Fibroblast of lung (primary cell): ENCODE measurements at regions not wholly inside any gene's neighbourhood (a gene's known extent, or its start where the extent isn't known, plus 50 kb on each side); places are given as distances from the start of the nearest gene placed in this dataset.

Experiments
- DNase-seq, 2 donors: peaks; one replicate each; pipeline versions ENCODE4 v3.0.0 to v3.0.0-alpha.2; 2010; ENCODE audit warnings: low read depth in 2 of 2
- H2AFZ ChIP-seq: 2 replicates; pipeline ENCODE4 v1.5.1; 2012; ENCODE audit warnings: low read length, control low read depth, inconsistent platforms
- H3K27ac ChIP-seq: 2 replicates; pipeline ENCODE4 v1.5.1; 2011; ENCODE audit warnings: low read length, control low read depth; ENCODE audit not compliant: insufficient read depth
- H3K27me3 ChIP-seq: 2 replicates; pipeline ENCODE4 v1.5.1; 2011; ENCODE audit warnings: mild to moderate bottlenecking, low read length; ENCODE audit not compliant: control insufficient read depth, insufficient read depth
- H3K36me3 ChIP-seq: 2 replicates; pipeline ENCODE4 v1.5.1; 2011; ENCODE audit warnings: low read length; ENCODE audit not compliant: control insufficient read depth, insufficient read depth
- H3K4me1 ChIP-seq: 2 replicates; pipeline ENCODE4 v1.5.1; 2011; ENCODE audit warnings: low read length; ENCODE audit not compliant: control insufficient read depth, insufficient read depth; ENCODE audit errors: extremely low read depth
- H3K4me2 ChIP-seq: 2 replicates; pipeline ENCODE4 v1.5.1; 2011; ENCODE audit warnings: low read length, control low read depth; ENCODE audit not compliant: insufficient read depth; ENCODE audit errors: extremely low read depth
- H3K4me3 ChIP-seq, 4 experiments: fragments of 200-600 bp in 1 of 4; sonication (generic) in 1 of 4; replicated peaks in 1 of 4; 2 replicates each; pipeline ENCODE4 v1.5.1; 2011 to 2016; ENCODE audit warnings: low read length in 4 of 4, low read depth in 3 of 4, mild to moderate bottlenecking in 3 of 4, control low read depth in 2 of 4, inconsistent platforms in 1 of 4, mixed read lengths in 1 of 4; ENCODE audit not compliant: insufficient read depth in 1 of 4; ENCODE audit errors: control extremely low read depth in 1 of 4
- H3K79me2 ChIP-seq: 2 replicates; pipeline ENCODE4 v1.5.1; 2012; ENCODE audit warnings: mild to moderate bottlenecking, low read length, inconsistent platforms; ENCODE audit not compliant: control insufficient read depth, insufficient read depth
- H3K9ac ChIP-seq: 2 replicates; pipeline ENCODE4 v1.5.1; 2011; ENCODE audit warnings: mild to moderate bottlenecking, low read length, control low read depth; ENCODE audit not compliant: insufficient read depth
- H3K9me3 ChIP-seq: 2 replicates; pipeline ENCODE4 v1.5.1; 2012; ENCODE audit warnings: low read depth, low read length; ENCODE audit not compliant: control insufficient read depth, insufficient read depth
- H4K20me1 ChIP-seq: 2 replicates; pipeline ENCODE4 v1.5.1; 2011; ENCODE audit warnings: low read length; ENCODE audit not compliant: control insufficient read depth, insufficient read depth; ENCODE audit errors: extremely low read depth
- EZH2 ChIP-seq: IDR thresholded peaks from 2 replicates; pipeline ENCODE4 v1.5.1; 2012; ENCODE audit warnings: low read length, control low read depth, mild to moderate bottlenecking; ENCODE audit errors: missing control alignments
- TF ChIP-seq, protein P1 (sequence below), 2 donors: IDR thresholded peaks in 1 of 2; conservative IDR thresholded peaks in 1 of 2; 1 replicate in 1 of 2; 2 replicates in 1 of 2; pipeline ENCODE4 v1.5.1; 2011 to 2012; ENCODE audit warnings: low read length in 2 of 2, control low read depth in 1 of 2, inconsistent platforms in 1 of 2, low read depth in 1 of 2, mild to moderate bottlenecking in 1 of 2

DNA sequence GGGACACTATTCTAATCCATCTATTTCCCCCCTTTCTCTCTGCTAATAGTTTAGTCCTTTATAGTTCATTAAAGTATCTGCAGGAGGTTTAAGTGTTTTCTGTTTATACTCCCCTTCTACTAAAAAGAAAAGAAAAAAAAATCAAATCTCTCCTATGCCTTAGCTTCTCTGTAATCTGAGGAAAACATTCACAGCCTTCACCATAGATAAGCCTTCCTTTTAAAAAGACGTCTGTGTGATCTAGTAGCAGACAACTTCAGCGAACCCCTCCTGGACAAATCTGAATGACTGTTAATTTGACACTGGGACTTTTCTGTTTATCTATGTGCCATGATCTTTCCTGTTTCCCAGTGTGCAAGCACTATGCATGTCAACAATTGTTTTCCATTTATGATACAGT is 70.4 kb upstream of the CDH19 start:
- no peak for DNase-seq
- H3K27me3 ChIP-seq: no peaks in the 10 kb centered on the region
- no peaks in the 10 kb centered on the region for H3K36me3 ChIP-seq
- no peak overlapping the region for H2AFZ ChIP-seq
- no peak overlapping the region for H3K9ac ChIP-seq
- H4K20me1 ChIP-seq: no peaks in the 10 kb centered on the region
- no peaks in the 10 kb centered on the region for H3K79me2 ChIP-seq
- no peak overlapping the region for H3K27ac ChIP-seq
- no peaks in the 10 kb centered on the region for H3K9me3 ChIP-seq
- H3K4me2 ChIP-seq: no peak overlapping the region
- TF ChIP-seq, protein P1, sequence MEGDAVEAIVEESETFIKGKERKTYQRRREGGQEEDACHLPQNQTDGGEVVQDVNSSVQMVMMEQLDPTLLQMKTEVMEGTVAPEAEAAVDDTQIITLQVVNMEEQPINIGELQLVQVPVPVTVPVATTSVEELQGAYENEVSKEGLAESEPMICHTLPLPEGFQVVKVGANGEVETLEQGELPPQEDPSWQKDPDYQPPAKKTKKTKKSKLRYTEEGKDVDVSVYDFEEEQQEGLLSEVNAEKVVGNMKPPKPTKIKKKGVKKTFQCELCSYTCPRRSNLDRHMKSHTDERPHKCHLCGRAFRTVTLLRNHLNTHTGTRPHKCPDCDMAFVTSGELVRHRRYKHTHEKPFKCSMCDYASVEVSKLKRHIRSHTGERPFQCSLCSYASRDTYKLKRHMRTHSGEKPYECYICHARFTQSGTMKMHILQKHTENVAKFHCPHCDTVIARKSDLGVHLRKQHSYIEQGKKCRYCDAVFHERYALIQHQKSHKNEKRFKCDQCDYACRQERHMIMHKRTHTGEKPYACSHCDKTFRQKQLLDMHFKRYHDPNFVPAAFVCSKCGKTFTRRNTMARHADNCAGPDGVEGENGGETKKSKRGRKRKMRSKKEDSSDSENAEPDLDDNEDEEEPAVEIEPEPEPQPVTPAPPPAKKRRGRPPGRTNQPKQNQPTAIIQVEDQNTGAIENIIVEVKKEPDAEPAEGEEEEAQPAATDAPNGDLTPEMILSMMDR (conservative IDR thresholded peaks at IDR 0.05 in 1 of 2, IDR thresholded peaks at IDR 0.05 in 1 of 2; ENCODE audit: low read depth in 1 of 2, low read length in 2 of 2): no peak
- TF ChIP-seq EZH2: no peak
- H3K4me1 ChIP-seq: no peaks in the 10 kb centered on the region
- H3K4me3 ChIP-seq: no peak overlapping the region

DNA sequence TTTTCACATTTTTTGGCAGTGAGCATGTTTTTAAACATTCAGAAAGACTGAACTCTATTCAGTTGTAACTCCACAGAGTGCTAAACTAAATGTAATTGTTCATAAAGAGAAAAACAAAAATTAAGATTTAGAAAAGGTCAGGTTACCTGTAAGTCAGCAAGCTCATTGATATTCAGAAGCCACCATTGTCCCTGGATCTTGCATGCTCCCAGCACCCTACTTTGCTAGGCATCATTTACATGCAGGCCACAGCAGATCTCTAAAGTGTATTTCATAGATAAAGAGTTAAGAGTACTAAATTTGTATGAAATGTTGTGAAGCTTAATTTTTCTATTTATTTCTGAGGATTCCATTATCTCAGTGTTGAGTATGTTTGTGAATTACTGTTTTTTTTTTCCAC is 64.8 kb upstream of the CDH19 start:
- Histone ChIP-seq H3K27ac (no peak overlapping the region), H3K4me2 (no peak overlapping the region), H3K9me3 (no peaks in the 10 kb centered on the region), H3K9ac (no peak overlapping the region), H2AFZ (no peak overlapping the region), H3K4me1 (no peaks in the 10 kb centered on the region), H3K79me2 (no peaks in the 10 kb centered on the region), H3K4me3 (no peak overlapping the region), H3K36me3 (no peaks in the 10 kb centered on the region), H3K27me3 (no peaks in the 10 kb centered on the region), H4K20me1 (no peaks in the 10 kb centered on the region)
- no peak for TF ChIP-seq EZH2
- TF ChIP-seq, protein P1 (conservative IDR thresholded peaks at IDR 0.05 in 1 of 2, IDR thresholded peaks at IDR 0.05 in 1 of 2; ENCODE audit: low read depth in 1 of 2, low read length in 2 of 2): no peak
- DNase-seq: no peak

- Histone ChIP-seq H3K9ac (no peak overlapping the region), H3K36me3 (no peaks in the 10 kb centered on the region), H3K27me3 (no peaks in the 10 kb centered on the region), H3K27ac (no peak overlapping the region), H3K4me3 (no peak overlapping the region), H2AFZ (no peak overlapping the region), H4K20me1 (no peaks in the 10 kb centered on the region), H3K9me3 (no peaks in the 10 kb centered on the region), H3K4me1 (no peaks in the 10 kb centered on the region), H3K79me2 (no peaks in the 10 kb centered on the region), H3K4me2 (no peak overlapping the region)
- TF ChIP-seq, protein P1 (conservative IDR thresholded peaks at IDR 0.05 in 1 of 2, IDR thresholded peaks at IDR 0.05 in 1 of 2; ENCODE audit: low read depth in 1 of 2, low read length in 2 of 2): no peak
- TF ChIP-seq EZH2: no peak
- DNase-seq: peak in 1 of 2 donors; percentile 2
These were observed 58.7 kb upstream of the CDH19 start for GRCh38 chr18:66662632-66663031.
